ENCODE measurements at regions not wholly inside any gene's neighbourhood (a gene's known extent, or its start where the extent isn't known, plus 50 kb on each side); places are given as distances from the start of the nearest gene placed in this dataset.

DNA sequence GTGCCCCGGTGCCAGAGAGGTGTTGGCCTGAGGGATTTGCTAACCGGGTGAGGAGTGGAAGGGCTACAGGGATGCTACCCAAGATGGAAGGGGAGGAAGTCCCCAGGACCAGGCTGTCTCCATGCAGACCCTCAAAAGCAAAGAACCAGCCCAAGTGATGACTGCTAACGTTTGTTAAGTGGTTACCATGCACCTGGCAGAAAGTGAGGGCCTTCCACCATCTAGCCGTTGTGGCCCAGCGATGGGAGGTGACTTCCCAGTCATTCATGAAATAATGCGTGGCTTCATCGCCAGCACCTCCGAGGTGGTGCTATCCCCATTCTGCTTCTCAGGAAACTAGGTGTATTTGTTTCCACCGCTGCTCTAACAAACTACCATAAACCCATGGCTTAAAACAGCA, 86.8 kb upstream of the LANCL2 start:
- no CpG with 5 or more reads among the region's 9 CpGs for WGBS (ENCODE audit: extremely low coverage, insufficient read length, low lambda C conversion rate)
- DNase-seq, result no peak
- H3K4me3 Mint-ChIP-seq, result no peak overlapping the region

More for the DNA sequence above, 86.8 kb upstream of the LANCL2 start:
- Histone ChIP-seq H2BK12ac (ENCODE audit: insufficient read length, low read depth, low read length) (no peak overlapping the region), H2BK5ac (ENCODE audit: insufficient read length, low read length) (no peak overlapping the region), H3K4me1 (ENCODE audit: insufficient read depth, low read length) (no peaks in the 10 kb centered on the region), H4K91ac (ENCODE audit: insufficient read length, low read depth, low read length) (no peak overlapping the region), H3K14ac (ENCODE audit: insufficient read depth, low read length) (no peak overlapping the region), H2BK15ac (ENCODE audit: low read depth, low read length) (no peak overlapping the region), H3K23ac (ENCODE audit: insufficient read length, low read depth, low read length) (no peak overlapping the region), H4K20me1 (ENCODE audit: control insufficient read depth, insufficient read depth, insufficient read length) (no peaks in the 10 kb centered on the region), H3K79me2 (ENCODE audit: insufficient read depth, low read length) (no peaks in the 10 kb centered on the region), H3K4me2 (ENCODE audit: insufficient read depth, insufficient read length, low read length) (no peak overlapping the region), H3K9me3 (ENCODE audit: control insufficient read depth, low read depth, low read length) (no peaks in the 10 kb centered on the region), H3T11ph (ENCODE audit: low read length) (no peak overlapping the region), H3K18ac (ENCODE audit: insufficient read length, low read depth, low read length) (no peak overlapping the region), H3K23me2 (ENCODE audit: insufficient read length, low read depth, low read length, poor library complexity, severe bottlenecking) (no peaks in the 10 kb centered on the region), H4K5ac (ENCODE audit: insufficient read length, low read depth, low read length) (no peak overlapping the region), H2AK5ac (ENCODE audit: insufficient read length, low read length) (no peak overlapping the region), H3K79me1 (ENCODE audit: insufficient read depth, low read depth, low read length, poor library complexity, severe bottlenecking) (no peaks in the 10 kb centered on the region), H3K56ac (ENCODE audit: insufficient read length, low read depth, low read length) (no peak overlapping the region), H4K8ac (replicated peaks; ENCODE audit: insufficient read length, low read depth, low read length) (no peak overlapping the region), H3K27me3 (ENCODE audit: insufficient read depth, low read length) (no peaks in the 10 kb centered on the region), H3K4ac (ENCODE audit: low read depth, low read length) (no peak overlapping the region), H2BK120ac (ENCODE audit: low read depth, low read length, poor library complexity, severe bottlenecking) (no peak overlapping the region), H3K9ac (ENCODE audit: extremely low read depth, insufficient read length, low read length) (no peak overlapping the region), H3K27ac (ENCODE audit: insufficient read length, low read depth, low read length) (no peak overlapping the region), H2AFZ (ENCODE audit: low read length) (no peak overlapping the region), H2BK20ac (ENCODE audit: low read depth, low read length, poor library complexity, severe bottlenecking) (no peak overlapping the region)
- TF ChIP-seq, protein P1, sequence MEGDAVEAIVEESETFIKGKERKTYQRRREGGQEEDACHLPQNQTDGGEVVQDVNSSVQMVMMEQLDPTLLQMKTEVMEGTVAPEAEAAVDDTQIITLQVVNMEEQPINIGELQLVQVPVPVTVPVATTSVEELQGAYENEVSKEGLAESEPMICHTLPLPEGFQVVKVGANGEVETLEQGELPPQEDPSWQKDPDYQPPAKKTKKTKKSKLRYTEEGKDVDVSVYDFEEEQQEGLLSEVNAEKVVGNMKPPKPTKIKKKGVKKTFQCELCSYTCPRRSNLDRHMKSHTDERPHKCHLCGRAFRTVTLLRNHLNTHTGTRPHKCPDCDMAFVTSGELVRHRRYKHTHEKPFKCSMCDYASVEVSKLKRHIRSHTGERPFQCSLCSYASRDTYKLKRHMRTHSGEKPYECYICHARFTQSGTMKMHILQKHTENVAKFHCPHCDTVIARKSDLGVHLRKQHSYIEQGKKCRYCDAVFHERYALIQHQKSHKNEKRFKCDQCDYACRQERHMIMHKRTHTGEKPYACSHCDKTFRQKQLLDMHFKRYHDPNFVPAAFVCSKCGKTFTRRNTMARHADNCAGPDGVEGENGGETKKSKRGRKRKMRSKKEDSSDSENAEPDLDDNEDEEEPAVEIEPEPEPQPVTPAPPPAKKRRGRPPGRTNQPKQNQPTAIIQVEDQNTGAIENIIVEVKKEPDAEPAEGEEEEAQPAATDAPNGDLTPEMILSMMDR (conservative IDR thresholded peaks at IDR 0.05), result no peak
- no peaks in the 10 kb centered on the region for H3K9me3 Mint-ChIP-seq
- H3K36me3 Mint-ChIP-seq (ENCODE audit: insufficient read depth in 1 of 3, low read depth in 3 of 3), result no peaks in the 10 kb centered on the region
- H3K4me1 Mint-ChIP-seq, result peaks cover 8 to 10% of the 10 kb centered on the region in 2 experiments; a peak in 3 of 4 replicates
- no peaks in the 10 kb centered on the region; the same call in 1 of the 2 replicates for H3K27me3 Mint-ChIP-seq (ENCODE audit: low read depth)
- no peak overlapping the region for H3K27ac Mint-ChIP-seq

Measured in H9 (cell line).